ENCODE measurements at regions not wholly inside any gene's neighbourhood (a gene's known extent, or its start where the extent isn't known, plus 50 kb on each side); places are given as distances from the start of the nearest gene placed in this dataset.

- TF ChIP-seq MYPOP (CRISPR knock-in tag; IDR thresholded peaks at IDR 0.05) (no peak), ZNF230 (CRISPR knock-in tag; IDR thresholded peaks at IDR 0.05) (no peak), AGO1 (IDR thresholded peaks at IDR 0.05; ENCODE audit: low read depth, low read length, poor library complexity, severe bottlenecking) (no peak), SKIL (CRISPR knock-in tag; IDR thresholded peaks at IDR 0.05; ENCODE audit: borderline replicate concordance) (no peak), TIGD3 (CRISPR knock-in tag; IDR thresholded peaks at IDR 0.05; ENCODE audit: borderline replicate concordance) (no peak), ZNF773 (CRISPR knock-in tag; IDR thresholded peaks at IDR 0.05; ENCODE audit: borderline replicate concordance) (no peak), EED (CRISPR knock-in tag; IDR thresholded peaks at IDR 0.05) (no peak), TBX3 (IDR thresholded peaks at IDR 0.05; ENCODE audit: borderline replicate concordance) (peak; percentile 69; the same call in 1 of the 2 replicates), ZNF350 (CRISPR knock-in tag; IDR thresholded peaks at IDR 0.05; ENCODE audit: borderline replicate concordance, low read depth) (no peak), WIZ (CRISPR knock-in tag; IDR thresholded peaks at IDR 0.05) (no peak), ZFY (CRISPR knock-in tag; IDR thresholded peaks at IDR 0.05) (no peak), ZNF276 (CRISPR knock-in tag; IDR thresholded peaks at IDR 0.05; ENCODE audit: low read depth) (no peak), TRIM22 (IDR thresholded peaks at IDR 0.05) (no peak), ATF7-NPFF (CRISPR knock-in tag; IDR thresholded peaks at IDR 0.05; ENCODE audit: low read depth) (no peak), ZFP37 (CRISPR knock-in tag; IDR thresholded peaks at IDR 0.05; ENCODE audit: borderline replicate concordance) (no peak), NR2F6 (IDR thresholded peaks at IDR 0.05) (0 out of 2 replicates have a peak, but pooled peaks have one; percentile 32), NR2F6 (CRISPR knock-in tag; IDR thresholded peaks at IDR 0.05) (no peak), ZNF281 (CRISPR knock-in tag; IDR thresholded peaks at IDR 0.05; ENCODE audit: borderline replicate concordance) (no peak), SYNCRIP (IDR thresholded peaks at IDR 0.05; ENCODE audit: insufficient read depth, low read depth, low read length) (no peak), MAX (IDR thresholded peaks at IDR 0.05) (no peak)
Measured at GRCh38 chr7:124460555-124460954, 305.0 kb downstream of the GPR37 start (continued).
